Caco-2 (cell line): ENCODE measurements at regions not wholly inside any gene's neighbourhood (a gene's known extent, or its start where the extent isn't known, plus 50 kb on each side); places are given as distances from the start of the nearest gene placed in this dataset.

Experiments used
- BruUV-seq: library from RNA; stranded (reverse); fragments of 400-500 nt; replicated peaks from 2 replicates; lab custom pipeline; 2021; lab: Mats Ljungman, UMichigan
- CTCF ChIA-PET: fragments of 300-600 bp; sonication (Branson Sonifier 250); formaldehyde crosslinking; loops from one replicate; lab custom pipeline; 2022; ENCODE audit warnings: antibody characterized with exemption; lab: Charles Lee
- POLR2A ChIA-PET: fragments of 300-600 bp; sonication (Branson Sonifier 250); formaldehyde crosslinking; loops from one replicate; lab custom pipeline; 2022; ENCODE audit warnings: antibody characterized with exemption; lab: Charles Lee
- DNase-seq, 2 experiments: peaks; one replicate each; pipeline versions ENCODE4 v3.0.0 to v3.0.0-alpha.2; 2020 to 2022
- H3K27me3 ChIP-seq: replicated peaks from 2 replicates; pipeline ENCODE4 v1.6.0; 2011; ENCODE audit warnings: low read length; ENCODE audit not compliant: control insufficient read depth, insufficient read depth
- H3K36me3 ChIP-seq: 2 replicates; pipeline ENCODE4 v1.5.1; 2011; ENCODE audit warnings: low read length; ENCODE audit not compliant: control insufficient read depth, insufficient read depth
- H3K4me1 ChIP-seq: fragments of 250-450 bp; sonication (Bioruptor Pico); 2 replicates; pipeline ENCODE4 v1.5.1; 2020; ENCODE audit warnings: mild to moderate bottlenecking
- H3K4me3 ChIP-seq: 2 replicates; pipeline ENCODE4 v1.5.1; 2011; ENCODE audit warnings: low read depth, mild to moderate bottlenecking, control low read depth, low read length
- H3K9me3 ChIP-seq: fragments of 250-450 bp; sonication (Bioruptor Pico); 2 replicates; pipeline ENCODE4 v1.5.1; 2020; ENCODE audit warnings: mild to moderate bottlenecking, moderate library complexity
- H3K27ac Mint-ChIP-seq: one replicate; pipeline ENCODE4 v1.8.0; 2022; ENCODE audit warnings: mixed read lengths; ENCODE audit not compliant: unreplicated experiment
- H3K27me3 Mint-ChIP-seq: one replicate; pipeline ENCODE4 v1.8.0; 2022; ENCODE audit warnings: mixed read lengths; ENCODE audit not compliant: insufficient read depth, unreplicated experiment
- H3K36me3 Mint-ChIP-seq: one replicate; pipeline ENCODE4 v1.8.0; 2022; ENCODE audit warnings: mild to moderate bottlenecking, mixed read lengths; ENCODE audit not compliant: insufficient read depth, unreplicated experiment
- H3K4me1 Mint-ChIP-seq: one replicate; pipeline ENCODE4 v1.8.0; 2022; ENCODE audit warnings: low read depth, mixed read lengths; ENCODE audit not compliant: unreplicated experiment
- H3K4me3 Mint-ChIP-seq: one replicate; pipeline ENCODE4 v1.8.0; 2022; ENCODE audit warnings: mild to moderate bottlenecking, moderate library complexity, mixed read lengths; ENCODE audit not compliant: unreplicated experiment
- H3K9me3 Mint-ChIP-seq: one replicate; pipeline ENCODE4 v1.8.0; 2022; ENCODE audit warnings: mixed read lengths; ENCODE audit not compliant: unreplicated experiment
- CTCF ChIP-seq, 2 experiments: fragments of 200-600 bp in 1 of 2; IDR thresholded peaks; 1 replicate in 1 of 2; 2 replicates in 1 of 2; pipeline versions ENCODE4 v1.5.1 to v1.8.0; 2011 to 2022; ENCODE audit warnings: antibody characterized with exemption in 1 of 2, control low read depth in 1 of 2, inconsistent platforms in 1 of 2, low read depth in 1 of 2, low read length in 1 of 2, mild to moderate bottlenecking in 1 of 2, moderate library complexity in 1 of 2; ENCODE audit not compliant: insufficient read depth in 1 of 2, severe bottlenecking in 1 of 2, unreplicated experiment in 1 of 2
- intact Hi-C: fragments of 100-400 bp; cut with micrococcal nuclease; formaldehyde crosslinking; loops from one replicate; pipeline ENCODE4 v1.10.0; 2022; ENCODE audit not compliant: unreplicated experiment

- intact Hi-C loops = no loop called here
- no TSS peak for BruUV-seq
- no peaks in the 10 kb centered on the region for H3K36me3 ChIP-seq
- ChIA-PET POLR2A (no interaction called here), CTCF (no interaction called here)
- Mint-ChIP-seq H3K36me3 (no peaks in the 10 kb centered on the region), H3K9me3 (no peaks in the 10 kb centered on the region), H3K27ac (no peak overlapping the region), H3K4me1 (no peaks in the 10 kb centered on the region), H3K4me3 (no peak overlapping the region), H3K27me3 (no peaks in the 10 kb centered on the region)
- no peak for TF ChIP-seq CTCF (IDR thresholded peaks at IDR 0.05; ENCODE audit: insufficient read depth in 1 of 2, low read depth in 1 of 2, low read length in 1 of 2, severe bottlenecking in 1 of 2, unreplicated experiment in 1 of 2)
- DNase-seq = no peak
- no peaks in the 10 kb centered on the region for H3K4me1 ChIP-seq
- no peaks in the 10 kb centered on the region for H3K27me3 ChIP-seq
- H3K4me3 ChIP-seq = no peak overlapping the region
- H3K9me3 ChIP-seq = no peaks in the 10 kb centered on the region
Measured at GRCh38 chr11:37026741-37027140, 428.7 kb upstream of the RAG2 start.

GRCh38 chr11:37026326-37026725 lies 428.3 kb upstream of the RAG2 start:
- no peaks in the 10 kb centered on the region for H3K9me3 ChIP-seq
- no peak overlapping the region for H3K27ac Mint-ChIP-seq
- BruUV-seq = no TSS peak
- TF ChIP-seq CTCF (IDR thresholded peaks at IDR 0.05; ENCODE audit: insufficient read depth in 1 of 2, low read depth in 1 of 2, low read length in 1 of 2, severe bottlenecking in 1 of 2, unreplicated experiment in 1 of 2) = no peak
- no peak for DNase-seq
- no peaks in the 10 kb centered on the region for H3K27me3 ChIP-seq
- H3K4me1 ChIP-seq = no peaks in the 10 kb centered on the region
- ChIA-PET POLR2A (no interaction called here), CTCF (no interaction called here)
- H3K4me3 ChIP-seq = no peak overlapping the region
- no peaks in the 10 kb centered on the region for H3K36me3 Mint-ChIP-seq
- no peaks in the 10 kb centered on the region for H3K36me3 ChIP-seq
- intact Hi-C loops = no loop called here
- no peaks in the 10 kb centered on the region for H3K27me3 Mint-ChIP-seq
- no peaks in the 10 kb centered on the region for H3K4me1 Mint-ChIP-seq
- H3K9me3 Mint-ChIP-seq = no peaks in the 10 kb centered on the region
- H3K4me3 Mint-ChIP-seq = no peak overlapping the region

- no peaks in the 10 kb centered on the region for H3K27me3 ChIP-seq
- H3K27ac Mint-ChIP-seq = no peak overlapping the region
Measured at GRCh38 chr11:37006563-37006962, 408.5 kb upstream of the RAG2 start.

More at GRCh38 chr11:37006563-37006962, 408.5 kb upstream of the RAG2 start:
- Mint-ChIP-seq H3K4me3 (no peak overlapping the region), H3K27me3 (no peaks in the 10 kb centered on the region), H3K4me1 (no peaks in the 10 kb centered on the region), H3K9me3 (no peaks in the 10 kb centered on the region), H3K36me3 (no peaks in the 10 kb centered on the region)
- Histone ChIP-seq H3K36me3 (no peaks in the 10 kb centered on the region), H3K4me3 (no peak overlapping the region), H3K9me3 (no peaks in the 10 kb centered on the region; the same call in 1 of the 2 replicates), H3K4me1 (no peaks in the 10 kb centered on the region)
- no peak for TF ChIP-seq CTCF (IDR thresholded peaks at IDR 0.05; ENCODE audit: insufficient read depth in 1 of 2, low read depth in 1 of 2, low read length in 1 of 2, severe bottlenecking in 1 of 2, unreplicated experiment in 1 of 2)
- ChIA-PET POLR2A (no interaction called here), CTCF (no interaction called here)
- BruUV-seq = no TSS peak
- DNase-seq = no peak
- intact Hi-C loops = no loop called here
